ENCODE measurements at regions not wholly inside any gene's neighbourhood (a gene's known extent, or its start where the extent isn't known, plus 50 kb on each side); places are given as distances from the start of the nearest gene placed in this dataset.

DNA sequence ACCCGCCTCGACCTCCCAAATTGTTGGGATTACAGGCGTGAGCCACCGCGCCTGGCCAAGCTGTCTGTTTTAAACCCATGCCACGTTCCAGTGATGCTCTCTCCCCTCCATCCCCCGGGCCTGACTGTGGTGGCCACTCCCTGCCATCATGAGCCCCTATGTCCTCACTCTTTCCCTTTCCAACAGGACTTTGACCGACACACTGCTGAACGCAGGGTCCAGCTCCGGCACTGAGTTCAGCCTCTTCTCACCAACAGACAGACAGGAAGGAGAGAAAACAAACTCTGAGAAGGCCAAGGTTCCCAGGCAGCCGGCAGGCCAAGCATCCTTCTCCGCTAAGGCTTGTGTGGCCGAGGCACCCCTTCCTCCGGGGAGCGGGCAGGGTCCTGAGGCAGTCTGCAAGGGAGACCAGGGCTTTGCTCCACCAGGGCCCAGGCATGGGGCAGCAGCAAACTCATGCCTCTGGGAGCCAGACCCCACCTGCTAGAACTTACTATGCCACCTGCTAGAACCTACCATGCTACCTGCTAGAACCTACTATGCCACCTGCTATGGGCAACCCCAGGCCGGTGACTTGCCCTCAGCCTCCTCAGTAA is 152.7 kb downstream of the CRYBB2 start:
- Histone ChIP-seq H2AFZ (no peak overlapping the region), H3F3A (ENCODE audit: insufficient read depth) (no peaks in the 10 kb centered on the region), H3K4me2 (ENCODE audit: unreplicated experiment) (no peak overlapping the region), H3K9me2 (ENCODE audit: insufficient read depth) (no peaks in the 10 kb centered on the region), H4K20me1 (ENCODE audit: insufficient read depth) (no peaks in the 10 kb centered on the region), H3K79me2 (ENCODE audit: insufficient read depth) (no peaks in the 10 kb centered on the region; the same call in 1 of the 2 replicates), H3K9ac (no peak overlapping the region), H3K4me1 (ENCODE audit: insufficient read depth) (0 out of 2 replicates have a peak, but pooled peaks cover 6% of the 10 kb centered on the region), H3K27ac (no peak overlapping the region), H3K9me3 (ENCODE audit: low read depth) (no peaks in the 10 kb centered on the region), H3K4me3 (no peak overlapping the region), H3K27me3 (replicated peaks; ENCODE audit: insufficient read depth) (no peaks in the 10 kb centered on the region), H3K36me3 (ENCODE audit: low read depth) (no peaks in the 10 kb centered on the region)
- TF ChIP-seq EZH2 (IDR thresholded peaks at IDR 0.05; ENCODE audit: insufficient read depth, poor library complexity, severe bottlenecking) = no peak
- WGBS, 2 experiments (ENCODE audit: low coverage in 1 of 2, low lambda C conversion rate in 2 of 2, missing lambda C conversion rate in 2 of 2) = 95 to 96% methylated on average over 16 of the region's 16 CpGs
- in situ Hi-C loops (cut with MboI) = no loop called here
- no peak for DNase-seq

DNA sequence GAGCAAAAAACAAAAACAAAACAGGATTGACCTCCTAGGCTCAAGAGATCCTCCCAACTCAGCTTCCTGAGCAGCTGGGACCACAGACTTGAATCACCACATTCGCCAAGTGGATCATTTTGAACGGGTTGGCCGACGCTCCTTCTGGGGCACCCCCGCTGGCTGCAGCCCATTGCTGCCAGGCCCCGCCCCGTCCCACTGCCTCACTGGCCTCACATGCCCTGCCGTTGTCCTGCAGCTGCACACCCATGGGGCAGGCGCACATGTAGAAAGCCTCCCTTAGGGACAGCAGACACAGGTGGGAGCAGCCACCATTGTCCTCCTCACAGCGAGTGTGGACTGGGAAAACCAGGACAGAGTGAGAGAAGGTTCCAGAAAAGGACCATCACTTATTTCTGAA is 154.5 kb downstream of the CRYBB2 start:
- Histone ChIP-seq H3K4me2 (ENCODE audit: unreplicated experiment) (no peak overlapping the region), H3K36me3 (ENCODE audit: low read depth) (no peaks in the 10 kb centered on the region), H3K27me3 (replicated peaks; ENCODE audit: insufficient read depth) (no peaks in the 10 kb centered on the region), H3K79me2 (ENCODE audit: insufficient read depth) (no peaks in the 10 kb centered on the region; the same call in 1 of the 2 replicates), H3K4me1 (ENCODE audit: insufficient read depth) (no peaks in the 10 kb centered on the region), H3K27ac (no peak overlapping the region), H4K20me1 (ENCODE audit: insufficient read depth) (no peaks in the 10 kb centered on the region), H3K9ac (no peak overlapping the region), H3K9me3 (ENCODE audit: low read depth) (no peaks in the 10 kb centered on the region), H3F3A (ENCODE audit: insufficient read depth) (no peaks in the 10 kb centered on the region), H2AFZ (no peak overlapping the region), H3K4me3 (no peak overlapping the region), H3K9me2 (ENCODE audit: insufficient read depth) (no peaks in the 10 kb centered on the region)
- TF ChIP-seq EZH2phosphoT487 (IDR thresholded peaks at IDR 0.05; ENCODE audit: insufficient read depth, low read depth) = no peak
- no peak for TF ChIP-seq EZH2 (IDR thresholded peaks at IDR 0.05; ENCODE audit: insufficient read depth, poor library complexity, severe bottlenecking)
- in situ Hi-C loops (cut with MboI) = no loop called here
- 93 to 94% methylated on average over 10 of the region's 10 CpGs for WGBS, 2 experiments (ENCODE audit: low coverage in 1 of 2, low lambda C conversion rate in 2 of 2, missing lambda C conversion rate in 2 of 2)
- DNase-seq = no peak

DNA sequence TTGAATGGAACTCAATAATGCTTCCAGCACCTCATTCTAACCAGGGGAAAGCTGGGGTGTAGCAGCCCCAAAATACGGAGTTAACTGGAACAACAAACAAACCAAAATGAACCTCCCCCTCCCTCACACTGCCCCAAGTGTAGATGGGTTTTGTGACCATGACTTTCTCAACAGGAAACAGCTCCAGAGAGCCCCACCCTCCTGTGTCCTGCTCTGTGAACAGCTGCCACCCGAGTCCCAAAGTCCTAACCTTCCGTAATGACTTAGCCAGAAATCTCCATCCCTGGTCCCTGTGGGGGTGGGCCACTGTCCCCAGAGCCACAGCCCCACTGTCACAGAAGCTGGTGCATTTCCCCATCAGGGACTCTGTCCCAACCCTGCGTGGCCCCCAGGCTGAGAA is 155.4 kb downstream of the CRYBB2 start:
- Histone ChIP-seq H2AFZ (no peak overlapping the region), H3K9ac (no peak overlapping the region), H3F3A (ENCODE audit: insufficient read depth) (no peaks in the 10 kb centered on the region), H3K4me3 (no peak overlapping the region), H3K4me1 (ENCODE audit: insufficient read depth) (no peaks in the 10 kb centered on the region), H3K9me3 (ENCODE audit: low read depth) (no peaks in the 10 kb centered on the region), H3K27me3 (replicated peaks; ENCODE audit: insufficient read depth) (no peaks in the 10 kb centered on the region), H3K36me3 (ENCODE audit: low read depth) (no peaks in the 10 kb centered on the region), H3K27ac (no peak overlapping the region), H3K9me2 (ENCODE audit: insufficient read depth) (no peaks in the 10 kb centered on the region), H3K79me2 (ENCODE audit: insufficient read depth) (no peaks in the 10 kb centered on the region; the same call in 1 of the 2 replicates), H4K20me1 (ENCODE audit: insufficient read depth) (no peaks in the 10 kb centered on the region), H3K4me2 (ENCODE audit: unreplicated experiment) (no peak overlapping the region)
- DNase-seq = no peak
- in situ Hi-C loops (cut with MboI) = no loop called here
- TF ChIP-seq EZH2phosphoT487 (IDR thresholded peaks at IDR 0.05; ENCODE audit: insufficient read depth, low read depth) (no peak), EZH2 (IDR thresholded peaks at IDR 0.05; ENCODE audit: insufficient read depth, poor library complexity, severe bottlenecking) (no peak)
- WGBS, 2 experiments (ENCODE audit: low coverage in 1 of 2, low lambda C conversion rate in 2 of 2, missing lambda C conversion rate in 2 of 2) = 86 to 87% methylated on average over 4 of the region's 4 CpGs

DNA sequence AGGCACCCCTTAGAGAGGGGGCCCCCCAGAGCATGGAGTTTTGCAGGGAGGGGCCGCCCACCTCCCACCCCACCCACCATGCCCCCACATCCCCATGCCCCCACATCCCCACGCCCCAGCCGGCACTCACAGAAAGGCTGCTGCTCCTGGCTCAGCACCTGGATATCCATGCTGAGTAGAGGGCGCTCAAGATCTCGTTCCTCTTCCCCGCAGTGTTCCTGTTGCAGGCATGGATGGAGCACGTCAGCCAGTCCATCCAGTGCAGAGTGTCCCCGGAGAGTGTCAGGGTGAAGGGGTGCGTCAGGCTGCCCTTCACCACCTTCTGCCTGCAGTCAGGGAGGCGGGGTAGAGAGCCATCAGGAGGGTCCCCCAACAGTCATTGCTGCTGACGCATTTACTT is 156.2 kb downstream of the CRYBB2 start:
- in situ Hi-C loops (cut with MboI) = no loop called here

DNA sequence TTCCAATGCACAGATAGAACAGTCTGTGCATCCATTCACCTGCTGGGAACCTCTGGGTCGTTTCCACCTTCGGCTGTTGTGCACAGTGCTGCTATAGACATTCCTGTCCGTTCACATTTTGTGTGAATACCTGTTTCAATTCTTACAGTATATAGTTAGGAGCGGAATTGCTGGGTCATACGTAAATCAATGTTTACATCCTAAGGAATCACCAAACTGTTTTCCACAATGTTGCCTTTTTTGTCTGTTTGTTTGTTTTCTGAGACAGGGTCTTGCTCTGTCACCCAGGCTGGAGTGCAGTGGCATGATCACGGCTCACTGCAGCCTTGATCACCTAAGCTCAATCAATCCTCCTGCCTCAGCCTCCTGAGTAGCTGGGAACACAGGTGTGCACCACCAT is 158.3 kb downstream of the CRYBB2 start:
- Histone ChIP-seq H4K20me1 (ENCODE audit: insufficient read depth) (no peaks in the 10 kb centered on the region), H3K9ac (no peak overlapping the region), H3K9me2 (ENCODE audit: insufficient read depth) (no peaks in the 10 kb centered on the region), H3K79me2 (ENCODE audit: insufficient read depth) (no peaks in the 10 kb centered on the region), H3K27me3 (replicated peaks; ENCODE audit: insufficient read depth) (no peaks in the 10 kb centered on the region), H3K9me3 (ENCODE audit: low read depth) (no peaks in the 10 kb centered on the region), H3K27ac (no peak overlapping the region), H3K4me3 (no peak overlapping the region), H3K4me2 (ENCODE audit: unreplicated experiment) (no peak overlapping the region), H3F3A (ENCODE audit: insufficient read depth) (no peaks in the 10 kb centered on the region), H2AFZ (no peak overlapping the region), H3K36me3 (ENCODE audit: low read depth) (no peaks in the 10 kb centered on the region), H3K4me1 (ENCODE audit: insufficient read depth) (no peaks in the 10 kb centered on the region)
- DNase-seq = no peak
- in situ Hi-C loops (cut with MboI) = no loop called here
- 92 to 93% methylated on average over 6 of the region's 6 CpGs for WGBS, 2 experiments (ENCODE audit: low coverage in 1 of 2, low lambda C conversion rate in 2 of 2, missing lambda C conversion rate in 2 of 2)
- no peak for TF ChIP-seq EZH2phosphoT487 (IDR thresholded peaks at IDR 0.05; ENCODE audit: insufficient read depth, low read depth)
- TF ChIP-seq EZH2 (IDR thresholded peaks at IDR 0.05; ENCODE audit: insufficient read depth, poor library complexity, severe bottlenecking) = no peak

More for the DNA sequence above, 156.2 kb downstream of the CRYBB2 start:
- Histone ChIP-seq H3K4me3 (no peak overlapping the region), H2AFZ (no peak overlapping the region), H3K4me2 (ENCODE audit: unreplicated experiment) (no peak overlapping the region), H4K20me1 (ENCODE audit: insufficient read depth) (no peaks in the 10 kb centered on the region), H3K9ac (no peak overlapping the region), H3K79me2 (ENCODE audit: insufficient read depth) (no peaks in the 10 kb centered on the region), H3K36me3 (ENCODE audit: low read depth) (no peaks in the 10 kb centered on the region), H3K27ac (no peak overlapping the region), H3K9me2 (ENCODE audit: insufficient read depth) (no peaks in the 10 kb centered on the region), H3K4me1 (ENCODE audit: insufficient read depth) (no peaks in the 10 kb centered on the region), H3K27me3 (replicated peaks; ENCODE audit: insufficient read depth) (no peaks in the 10 kb centered on the region), H3K9me3 (ENCODE audit: low read depth) (no peaks in the 10 kb centered on the region), H3F3A (ENCODE audit: insufficient read depth) (no peaks in the 10 kb centered on the region)
- 94% methylated on average over 11 of the region's 11 CpGs for WGBS, 2 experiments (ENCODE audit: low coverage in 1 of 2, low lambda C conversion rate in 2 of 2, missing lambda C conversion rate in 2 of 2)
- TF ChIP-seq EZH2phosphoT487 (IDR thresholded peaks at IDR 0.05; ENCODE audit: insufficient read depth, low read depth) (no peak), EZH2 (IDR thresholded peaks at IDR 0.05; ENCODE audit: insufficient read depth, poor library complexity, severe bottlenecking) (no peak)
- DNase-seq = no peak

Measured in GM23248 (cell line).